Activated CD4-positive, alpha-beta T cell treated with anti-CD3 and anti-CD28 coated beads, Interleukin-10, Interleukin-2, amounts not matched to agents 100 ng/mL and 50 ng/mL, durations not matched to agents 16 hours and 8 hours (primary cell): ENCODE measurements at regions not wholly inside any gene's neighbourhood (a gene's known extent, or its start where the extent isn't known, plus 50 kb on each side); places are given as distances from the start of the nearest gene placed in this dataset.

Experiments used
- DNase-seq: peaks from one replicate; pipeline ENCODE4 v3.0.0-alpha.2; 2020

- no peak for DNase-seq
These were observed 250.6 kb upstream of the GPR26 start for GRCh38 chr10:123415523-123415922.

- DNase-seq = no peak
These were observed 248.7 kb upstream of the GPR26 start for GRCh38 chr10:123417414-123417813.

GRCh38 chr10:123421461-123421860, 244.7 kb upstream of the GPR26 start:
- no peak for DNase-seq

- DNase-seq = no peak
These were observed 243.9 kb upstream of the GPR26 start for GRCh38 chr10:123422261-123422660.

- DNase-seq = no peak
These were observed 241.6 kb upstream of the GPR26 start for GRCh38 chr10:123424537-123424936.

- DNase-seq = no peak
These were observed 240.5 kb upstream of the GPR26 start for GRCh38 chr10:123425680-123426079.

- DNase-seq = no peak
These were observed 238.9 kb upstream of the GPR26 start for GRCh38 chr10:123427165-123427786.

GRCh38 chr10:123428391-123428790, 237.8 kb upstream of the GPR26 start:
- no peak for DNase-seq

- DNase-seq = no peak
These were observed 236.4 kb upstream of the GPR26 start for GRCh38 chr10:123429706-123430221.

- DNase-seq = no peak
These were observed 232.6 kb upstream of the GPR26 start for GRCh38 chr10:123433539-123433938.

- no peak for DNase-seq
These were observed 231.6 kb upstream of the GPR26 start for GRCh38 chr10:123434435-123435039.

- DNase-seq = no peak
These were observed 223.3 kb upstream of the GPR26 start for GRCh38 chr10:123442901-123443300.

- DNase-seq = no peak
These were observed 222.2 kb upstream of the GPR26 start for GRCh38 chr10:123443924-123444323.

GRCh38 chr10:123445261-123445775, 220.8 kb upstream of the GPR26 start:
- no peak for DNase-seq

- DNase-seq = no peak
These were observed 219.6 kb upstream of the GPR26 start for GRCh38 chr10:123446449-123447156.

- no peak for DNase-seq
These were observed 216.8 kb upstream of the GPR26 start for GRCh38 chr10:123449234-123449962.

GRCh38 chr10:123450956-123451605, 215.1 kb upstream of the GPR26 start:
- no peak for DNase-seq

GRCh38 chr10:123451618-123452245, 214.4 kb upstream of the GPR26 start:
- DNase-seq = no peak

GRCh38 chr10:123454987-123455386, 211.2 kb upstream of the GPR26 start:
- no peak for DNase-seq

GRCh38 chr10:123455861-123456260, 210.3 kb upstream of the GPR26 start:
- DNase-seq = no peak

GRCh38 chr10:123458933-123459332, 207.2 kb upstream of the GPR26 start:
- DNase-seq = no peak
